GM23338 (cell line): ENCODE measurements at regions not wholly inside any gene's neighbourhood (a gene's known extent, or its start where the extent isn't known, plus 50 kb on each side); places are given as distances from the start of the nearest gene placed in this dataset.

Source experiments
- CTCF ChIP-seq, 2 experiments: fragments of 200-600 bp in 1 of 2; sonication (generic) in 1 of 2; conservative IDR thresholded peaks; 2 replicates each; pipeline versions ENCODE4 v1.5.1 to v1.6.1; 2016 to 2017; ENCODE audit warnings: antibody characterized with exemption in 2 of 2, low read depth in 2 of 2, mild to moderate bottlenecking in 2 of 2, moderate library complexity in 1 of 2
- EZH2 ChIP-seq: fragments of 200-600 bp; sonication (generic); IDR thresholded peaks from one replicate; pipeline ENCODE4 v1.8.0; 2017; ENCODE audit warnings: antibody characterized with exemption, mild to moderate bottlenecking, low read depth; ENCODE audit not compliant: unreplicated experiment
- EZH2phosphoT487 ChIP-seq: fragments of 200-600 bp; sonication (generic); IDR thresholded peaks from one replicate; pipeline ENCODE4 v1.8.1; 2018; ENCODE audit warnings: antibody characterized with exemption; ENCODE audit not compliant: unreplicated experiment
- JUNB ChIP-seq: IDR thresholded peaks from one replicate; pipeline ENCODE4 v1.6.1; 2016; ENCODE audit warnings: antibody characterized with exemption; ENCODE audit not compliant: unreplicated experiment
- POLR2AphosphoS5 ChIP-seq: IDR thresholded peaks from 2 replicates; pipeline ENCODE4 v1.6.1; 2016; ENCODE audit warnings: antibody characterized with exemption, low read depth

GRCh38 chr7:25900877-25901276 lies 251.1 kb upstream of the NFE2L3 start:
- no peak for TF ChIP-seq CTCF (conservative IDR thresholded peaks at IDR 0.05; ENCODE audit: low read depth in 2 of 2)
- no peak for TF ChIP-seq JUNB
- TF ChIP-seq POLR2AphosphoS5, result no peak
- no peak for TF ChIP-seq EZH2
- no peak for TF ChIP-seq EZH2phosphoT487
